ENCODE measurements at regions not wholly inside any gene's neighbourhood (a gene's known extent, or its start where the extent isn't known, plus 50 kb on each side); places are given as distances from the start of the nearest gene placed in this dataset.

DNA sequence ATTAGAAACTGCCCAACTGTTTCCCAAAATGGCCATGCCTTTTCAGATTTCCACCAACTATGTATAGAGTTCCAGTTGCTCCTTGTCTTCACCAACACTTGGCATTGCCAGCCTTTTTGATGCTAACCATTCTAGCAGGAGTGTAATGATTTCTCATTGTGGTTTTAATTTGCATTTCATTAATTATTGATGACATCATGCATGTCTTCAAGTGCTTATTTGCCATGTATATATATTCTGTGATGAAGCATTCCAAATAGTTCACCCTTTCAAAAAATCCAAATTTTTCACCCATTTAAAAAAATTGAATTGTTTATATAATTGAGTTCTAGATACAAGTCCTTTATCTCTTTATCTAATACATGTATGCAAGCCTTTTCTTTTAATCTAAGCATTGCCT is 245.9 kb upstream of the TNRC6C start:
- TF ChIP-seq ZFX (IDR thresholded peaks at IDR 0.05; ENCODE audit: borderline replicate concordance) (no peak), CTCF (IDR thresholded peaks at IDR 0.05) (no peak)

Measured in 22Rv1 (cell line).